ENCODE measurements at regions not wholly inside any gene's neighbourhood (a gene's known extent, or its start where the extent isn't known, plus 50 kb on each side); places are given as distances from the start of the nearest gene placed in this dataset.

DNA sequence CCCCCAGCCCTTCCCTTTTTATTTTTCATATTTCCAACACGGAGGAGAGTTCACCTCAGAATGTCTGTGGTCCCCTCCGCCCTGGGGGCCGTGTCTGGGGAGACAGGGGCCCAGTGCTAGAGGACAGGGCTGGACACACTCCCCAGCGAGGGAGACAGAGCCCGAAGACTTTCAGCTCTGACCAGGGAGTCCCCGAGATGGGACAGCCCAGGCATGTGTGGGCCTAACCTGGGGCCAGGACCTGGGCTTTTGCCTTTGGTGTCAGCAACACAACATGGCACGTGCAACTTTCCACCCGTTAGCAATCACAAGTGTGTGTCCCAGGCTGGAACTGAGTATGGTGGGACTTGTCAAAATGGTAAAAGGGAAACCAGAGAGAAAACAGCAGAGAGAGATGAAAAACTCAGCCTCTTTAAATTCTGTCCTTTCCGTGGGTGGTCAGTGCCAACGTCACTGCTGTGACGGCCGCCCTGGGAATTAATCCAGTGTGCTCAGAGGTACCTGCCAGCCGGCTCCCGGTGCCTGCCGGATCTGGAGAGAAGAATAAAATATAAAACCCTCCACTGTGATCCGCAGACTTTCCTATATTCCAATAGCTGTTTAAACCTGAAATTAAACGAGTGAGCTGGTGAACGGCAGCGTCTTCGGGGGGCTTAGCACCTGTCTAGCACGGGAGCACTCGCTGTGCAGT lies 245.8 kb downstream of the EIPR1 start:
- peaks cover 0 to 9% (median 8%) of the 10 kb centered on the region in 3 donors for H3K4me1 Mint-ChIP-seq
- CTCF ChIA-PET = no interaction called here

DNA sequence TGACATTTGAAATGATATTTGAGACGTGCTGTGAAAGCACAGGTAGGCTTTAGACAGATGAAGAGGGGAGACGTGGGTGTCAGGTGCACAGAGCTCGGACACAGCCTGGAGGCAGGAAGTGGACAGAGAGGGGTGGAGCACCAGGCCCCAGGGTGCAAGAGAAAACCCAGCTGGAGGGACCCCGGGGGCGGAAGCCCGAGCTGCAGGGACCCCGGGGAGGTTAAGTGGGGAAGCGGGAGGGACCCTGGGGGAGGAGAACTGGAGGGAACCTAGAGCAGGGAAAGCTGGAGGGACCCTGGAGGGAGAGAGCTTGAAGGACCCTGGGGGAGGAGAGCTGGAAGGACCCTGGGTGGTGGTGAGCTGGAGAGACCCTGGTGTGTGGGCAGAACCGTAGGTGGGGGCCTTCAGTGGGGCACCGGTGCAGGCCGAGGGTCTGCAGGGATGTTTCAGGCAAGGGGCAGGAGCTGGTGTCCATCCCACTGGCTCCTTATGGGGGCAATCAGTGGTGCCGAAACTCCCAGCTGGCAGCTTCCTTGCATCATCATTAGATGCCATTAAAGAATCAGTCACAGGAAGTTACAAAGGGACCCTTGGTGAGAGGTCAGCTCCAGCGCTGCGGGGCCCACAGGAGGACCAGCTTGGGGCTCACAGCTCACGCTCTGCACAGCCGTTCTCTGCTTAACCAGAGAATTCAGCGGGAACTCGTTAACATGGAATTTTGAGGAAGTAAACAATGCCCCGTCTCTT lies 246.6 kb downstream of the EIPR1 start:
- no peak for ATAC-seq (replicated peaks in 1 of 4)
- H3K4me3 ChIP-seq (ENCODE audit: control insufficient read depth in 1 of 2, extremely low read depth in 1 of 2, low read length in 1 of 2) = no peak overlapping the region
- H3K27ac ChIP-seq (ENCODE audit: low read length) = no peak overlapping the region
- ChIA-PET CTCF (no interaction called here), POLR2A (no interaction called here)
- peaks cover 0 to 8% of the 10 kb centered on the region in 2 experiments for H3K27me3 ChIP-seq (replicated peaks in 1 of 2; ENCODE audit: control insufficient read depth in 2 of 2, extremely low read depth in 1 of 2, insufficient read depth in 2 of 2, low read length in 1 of 2)
- no peak overlapping the region for H3K27ac Mint-ChIP-seq
- peaks cover 0 to 11% (median 9%) of the 10 kb centered on the region in 3 donors for H3K4me1 Mint-ChIP-seq
- peaks cover 2 to 6% (median 5%) of the 10 kb centered on the region in 3 donors for H3K9me3 Mint-ChIP-seq
- no peak for DNase-seq
- no peak overlapping the region for H3K4me3 Mint-ChIP-seq
- WGBS (ENCODE audit: insufficient coverage) = 64% methylated on average over 14 of the region's 19 CpGs
- H3K36me3 Mint-ChIP-seq = no peaks in the 10 kb centered on the region
- H3K4me1 ChIP-seq (ENCODE audit: control insufficient read depth in 1 of 2, extremely low read depth in 1 of 2, insufficient read depth in 2 of 2, low read length in 2 of 2) = peaks cover 0 to 2% of the 10 kb centered on the region in 2 experiments
- H3K36me3 ChIP-seq (ENCODE audit: control insufficient read depth in 2 of 2, extremely low read depth in 1 of 2, insufficient read depth in 1 of 2, low read length in 1 of 2) = no peaks in the 10 kb centered on the region
- no peaks in the 10 kb centered on the region for H3K9me3 ChIP-seq
- peaks cover 5 to 7% of the 10 kb centered on the region in 2 donors for H3K27me3 Mint-ChIP-seq

More for the DNA sequence above, 245.8 kb downstream of the EIPR1 start:
- peaks cover 2 to 6% (median 5%) of the 10 kb centered on the region in 3 donors for H3K9me3 Mint-ChIP-seq
- POLR2A ChIA-PET = no interaction called here
- Histone ChIP-seq H3K9me3 (no peaks in the 10 kb centered on the region), H3K4me1 (ENCODE audit: control insufficient read depth in 1 of 2, extremely low read depth in 1 of 2, insufficient read depth in 2 of 2, low read length in 2 of 2) (peaks cover 0 to 2% of the 10 kb centered on the region in 2 experiments), H3K4me3 (ENCODE audit: control insufficient read depth in 1 of 2, extremely low read depth in 1 of 2, low read length in 1 of 2) (no peak overlapping the region), H3K27ac (ENCODE audit: low read length) (no peak overlapping the region), H3K27me3 (replicated peaks in 1 of 2; ENCODE audit: control insufficient read depth in 2 of 2, extremely low read depth in 1 of 2, insufficient read depth in 2 of 2, low read length in 1 of 2) (peaks cover 0 to 8% of the 10 kb centered on the region in 2 experiments), H3K36me3 (ENCODE audit: control insufficient read depth in 2 of 2, extremely low read depth in 1 of 2, insufficient read depth in 1 of 2, low read length in 1 of 2) (no peaks in the 10 kb centered on the region)
- ATAC-seq (replicated peaks in 1 of 4) (no peak), DNase-seq (peak in 1 of 35 experiments; percentile 8)
- H3K27ac Mint-ChIP-seq = no peak overlapping the region
- no peak overlapping the region for H3K4me3 Mint-ChIP-seq
- 69% methylated on average over 18 of the region's 22 CpGs for WGBS (ENCODE audit: insufficient coverage)
- H3K27me3 Mint-ChIP-seq = peaks cover 5 to 7% of the 10 kb centered on the region in 2 donors
- H3K36me3 Mint-ChIP-seq = no peaks in the 10 kb centered on the region

GRCh38 chr2:3130444-3130843 lies 247.2 kb downstream of the EIPR1 start:
- Mint-ChIP-seq H3K9me3 (peaks cover under 1 to 2% (median under 1%) of the 10 kb centered on the region in 3 donors), H3K4me3 (no peak overlapping the region), H3K27me3 (peaks cover 5 to 7% of the 10 kb centered on the region in 2 donors), H3K27ac (no peak overlapping the region), H3K36me3 (no peaks in the 10 kb centered on the region), H3K4me1 (peaks cover 0 to 11% (median 9%) of the 10 kb centered on the region in 3 donors)
- Histone ChIP-seq H3K4me1 (ENCODE audit: control insufficient read depth in 1 of 2, extremely low read depth in 1 of 2, insufficient read depth in 2 of 2, low read length in 2 of 2) (peaks cover 0 to 2% of the 10 kb centered on the region in 2 experiments), H3K9me3 (no peaks in the 10 kb centered on the region), H3K36me3 (ENCODE audit: control insufficient read depth in 2 of 2, extremely low read depth in 1 of 2, insufficient read depth in 1 of 2, low read length in 1 of 2) (no peaks in the 10 kb centered on the region), H3K27me3 (replicated peaks in 1 of 2; ENCODE audit: control insufficient read depth in 2 of 2, extremely low read depth in 1 of 2, insufficient read depth in 2 of 2, low read length in 1 of 2) (peaks cover 0 to 8% of the 10 kb centered on the region in 2 experiments), H3K27ac (ENCODE audit: low read length) (no peak overlapping the region), H3K4me3 (ENCODE audit: control insufficient read depth in 1 of 2, extremely low read depth in 1 of 2, low read length in 1 of 2) (no peak overlapping the region)
- DNase-seq (peak in 1 of 35 experiments; percentile 9), ATAC-seq (replicated peaks in 1 of 4) (no peak)
- CTCF ChIA-PET = no interaction called here
- POLR2A ChIA-PET = no interaction called here
- WGBS (ENCODE audit: insufficient coverage) = 77% methylated on average over 4 of the region's 4 CpGs

- DNase-seq (peak in 1 of 35 experiments; percentile 12), ATAC-seq (replicated peaks in 1 of 4) (no peak)
- peaks cover 0 to 2% of the 10 kb centered on the region in 2 experiments for H3K4me1 ChIP-seq (ENCODE audit: control insufficient read depth in 1 of 2, extremely low read depth in 1 of 2, insufficient read depth in 2 of 2, low read length in 2 of 2)
- no peak overlapping the region for H3K4me3 Mint-ChIP-seq
- no peak overlapping the region for H3K4me3 ChIP-seq (ENCODE audit: control insufficient read depth in 1 of 2, extremely low read depth in 1 of 2, low read length in 1 of 2)
- WGBS (ENCODE audit: insufficient coverage) = 86% methylated on average over 1 of the region's 6 CpGs
- H3K27ac Mint-ChIP-seq = no peak overlapping the region
- H3K36me3 Mint-ChIP-seq = no peaks in the 10 kb centered on the region
- H3K4me1 Mint-ChIP-seq = peaks cover 0 to 11% (median 9%) of the 10 kb centered on the region in 3 donors
- peaks cover 0 to 2% (median 0%) of the 10 kb centered on the region in 3 donors for H3K9me3 Mint-ChIP-seq
- no peaks in the 10 kb centered on the region for H3K9me3 ChIP-seq
- peaks cover 0 to 8% of the 10 kb centered on the region in 2 experiments for H3K27me3 ChIP-seq (replicated peaks in 1 of 2; ENCODE audit: control insufficient read depth in 2 of 2, extremely low read depth in 1 of 2, insufficient read depth in 2 of 2, low read length in 1 of 2)
- peaks cover 5 to 7% of the 10 kb centered on the region in 2 donors for H3K27me3 Mint-ChIP-seq
- no peak overlapping the region for H3K27ac ChIP-seq (ENCODE audit: low read length)
- POLR2A ChIA-PET = no interaction called here
- CTCF ChIA-PET = no interaction called here
- H3K36me3 ChIP-seq (ENCODE audit: control insufficient read depth in 2 of 2, extremely low read depth in 1 of 2, insufficient read depth in 1 of 2, low read length in 1 of 2) = no peaks in the 10 kb centered on the region
Observed at GRCh38 chr2:3129867-3130266, 247.8 kb downstream of the EIPR1 start.

DNA sequence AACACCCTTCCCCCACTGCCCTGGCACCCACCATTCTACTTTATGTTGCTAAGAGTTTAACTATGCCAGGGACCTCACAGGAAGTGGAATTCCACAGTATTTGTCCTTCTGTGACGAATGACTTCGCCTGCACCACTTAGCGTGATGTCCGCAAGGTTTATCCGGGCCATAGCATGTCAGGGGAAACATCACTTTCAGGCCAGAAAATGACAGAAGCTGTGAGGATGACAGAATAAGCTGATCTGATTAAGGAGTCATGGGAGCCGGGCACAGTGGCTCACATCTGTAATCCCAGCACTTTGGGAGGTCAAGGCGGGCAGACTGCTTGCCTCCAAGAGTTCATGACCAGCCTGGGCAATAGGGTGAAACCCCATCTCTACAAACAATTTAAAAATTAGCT lies 248.8 kb downstream of the EIPR1 start:
- no peaks in the 10 kb centered on the region for H3K36me3 Mint-ChIP-seq
- no peaks in the 10 kb centered on the region for H3K36me3 ChIP-seq (ENCODE audit: control insufficient read depth in 2 of 2, extremely low read depth in 1 of 2, insufficient read depth in 1 of 2, low read length in 1 of 2)
- H3K4me3 Mint-ChIP-seq = no peak overlapping the region
- 93% methylated on average over 7 of the region's 7 CpGs for WGBS (ENCODE audit: insufficient coverage)
- peaks cover 0 to 11% (median 9%) of the 10 kb centered on the region in 3 donors for H3K4me1 Mint-ChIP-seq
- H3K27ac ChIP-seq (ENCODE audit: low read length) = no peak overlapping the region
- ATAC-seq (replicated peaks in 1 of 4) (no peak), DNase-seq (no peak)
- POLR2A ChIA-PET = no interaction called here
- no peak overlapping the region for H3K4me3 ChIP-seq (ENCODE audit: control insufficient read depth in 1 of 2, extremely low read depth in 1 of 2, low read length in 1 of 2)
- H3K27me3 Mint-ChIP-seq = peaks cover 5 to 7% of the 10 kb centered on the region in 2 donors
- H3K27me3 ChIP-seq (replicated peaks in 1 of 2; ENCODE audit: control insufficient read depth in 2 of 2, extremely low read depth in 1 of 2, insufficient read depth in 2 of 2, low read length in 1 of 2) = peaks cover 0 to 8% of the 10 kb centered on the region in 2 experiments
- no peak overlapping the region for H3K27ac Mint-ChIP-seq
- H3K9me3 ChIP-seq = no peaks in the 10 kb centered on the region
- peaks cover 0 to 2% of the 10 kb centered on the region in 2 experiments for H3K4me1 ChIP-seq (ENCODE audit: control insufficient read depth in 1 of 2, extremely low read depth in 1 of 2, insufficient read depth in 2 of 2, low read length in 2 of 2)
- CTCF ChIA-PET = no interaction called here
- peaks cover 0 to 2% (median 0%) of the 10 kb centered on the region in 3 donors for H3K9me3 Mint-ChIP-seq

DNA sequence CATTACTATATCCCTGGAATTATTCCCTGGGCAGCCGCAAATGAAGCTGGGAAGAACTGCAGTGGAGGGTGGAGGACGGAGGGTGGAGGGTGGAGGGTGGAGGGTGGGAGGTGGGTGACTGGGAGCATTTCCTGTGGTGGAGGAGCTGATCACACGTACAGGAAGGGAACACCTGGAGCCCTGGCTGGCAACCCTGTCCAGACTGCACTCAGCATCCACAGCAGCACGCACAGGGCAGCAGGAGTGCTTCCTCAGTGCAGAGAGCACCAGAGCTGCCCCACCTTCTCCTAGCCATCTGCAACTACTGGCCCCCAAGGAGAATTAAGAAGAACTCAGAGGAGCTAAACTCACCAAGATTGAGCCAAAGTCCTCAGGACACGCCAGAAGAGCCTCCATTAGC lies 249.9 kb downstream of the EIPR1 start:
- no peaks in the 10 kb centered on the region for H3K9me3 Mint-ChIP-seq

More for the DNA sequence above, 249.9 kb downstream of the EIPR1 start:
- H3K27ac Mint-ChIP-seq = peak overlapping the region; percentile 76 to 87
- peaks cover 0 to 11% (median 9%) of the 10 kb centered on the region in 3 donors for H3K4me1 Mint-ChIP-seq
- H3K36me3 ChIP-seq (ENCODE audit: control insufficient read depth in 2 of 2, extremely low read depth in 1 of 2, insufficient read depth in 1 of 2, low read length in 1 of 2) = no peaks in the 10 kb centered on the region
- ATAC-seq (replicated peaks in 1 of 4) (peak in 1 of 4 experiments; percentile 28), DNase-seq (peak in 1 of 35 experiments; percentile 10)
- CTCF ChIA-PET = no interaction called here
- H3K27ac ChIP-seq (ENCODE audit: low read length) = no peak overlapping the region
- H3K27me3 ChIP-seq (replicated peaks in 1 of 2; ENCODE audit: control insufficient read depth in 2 of 2, extremely low read depth in 1 of 2, insufficient read depth in 2 of 2, low read length in 1 of 2) = peaks cover 0 to 8% of the 10 kb centered on the region in 2 experiments
- no peaks in the 10 kb centered on the region for H3K9me3 ChIP-seq
- WGBS (ENCODE audit: insufficient coverage) = 38% methylated on average over 1 of the region's 5 CpGs
- H3K36me3 Mint-ChIP-seq = no peaks in the 10 kb centered on the region
- H3K4me1 ChIP-seq (ENCODE audit: control insufficient read depth in 1 of 2, extremely low read depth in 1 of 2, insufficient read depth in 2 of 2, low read length in 2 of 2) = peaks cover 0 to 2% of the 10 kb centered on the region in 2 experiments
- H3K27me3 Mint-ChIP-seq = peaks cover 5 to 7% of the 10 kb centered on the region in 2 donors
- POLR2A ChIA-PET = no interaction called here
- H3K4me3 Mint-ChIP-seq = peak overlapping the region; percentile 37 to 60 (median 54)
- H3K4me3 ChIP-seq (ENCODE audit: control insufficient read depth in 1 of 2, extremely low read depth in 1 of 2, low read length in 1 of 2) = no peak overlapping the region

All from T-cell (primary cell).